CD4-positive, alpha-beta T cell (primary cell): ENCODE measurements at regions not wholly inside any gene's neighbourhood (a gene's known extent, or its start where the extent isn't known, plus 50 kb on each side); places are given as distances from the start of the nearest gene placed in this dataset.

ENCODE experiments used
- ATAC-seq: fragments of 200-7000 bp; cut with Tn5 transposase; one replicate; pipeline ENCODE4 v1.10.0; 2022; ENCODE audit warnings: mild to moderate bottlenecking; ENCODE audit not compliant: poor library complexity
- CTCF ChIA-PET: fragments of 350-600 bp; sonication (Branson Sonifier 250); formaldehyde crosslinking; loops from one replicate; lab custom pipeline; 2021; ENCODE audit warnings: antibody characterized with exemption, inconsistent platforms; lab: Charles Lee
- POLR2A ChIA-PET: fragments of 350-600 bp; sonication (Branson Sonifier 250); formaldehyde crosslinking; loops from one replicate; lab custom pipeline; 2021; ENCODE audit warnings: antibody characterized with exemption, inconsistent platforms; lab: Charles Lee
- DNase-seq, 14 experiments: peaks; one replicate each; pipeline ENCODE4 v3.0.0-alpha.2; 2013 to 2020; ENCODE audit warnings: mixed read lengths in 2 of 14
- H3K27ac ChIP-seq, 2 donors: one replicate each; pipeline versions ENCODE4 v1.5.1 to v1.7.0; 2013; ENCODE audit warnings: low read length in 2 of 2, low read depth in 1 of 2, mild to moderate bottlenecking in 1 of 2
- H3K27me3 ChIP-seq, 2 experiments: 1 replicate in 1 of 2; 2 replicates in 1 of 2; pipeline versions ENCODE4 v1.6.1 to v1.7.0; 2013; ENCODE audit warnings: low read length in 2 of 2, control low read depth in 1 of 2, mild to moderate bottlenecking in 1 of 2, moderate library complexity in 1 of 2; ENCODE audit not compliant: insufficient read depth in 2 of 2, control insufficient read depth in 1 of 2
- H3K36me3 ChIP-seq: one replicate; pipeline ENCODE4 v1.6.1; 2013; ENCODE audit warnings: low read length, control low read depth; ENCODE audit not compliant: insufficient read depth
- H3K4me1 ChIP-seq: one replicate; pipeline ENCODE4 v1.6.1; 2013; ENCODE audit warnings: low read length, control low read depth; ENCODE audit not compliant: insufficient read depth
- H3K4me3 ChIP-seq: one replicate; pipeline ENCODE4 v1.5.1; 2013; ENCODE audit warnings: mild to moderate bottlenecking, low read length, moderate library complexity
- H3K9me3 ChIP-seq, 2 experiments: 1 replicate in 1 of 2; 2 replicates in 1 of 2; pipeline versions ENCODE4 v1.6.1 to v1.7.0; 2013; ENCODE audit warnings: low read length in 2 of 2, mild to moderate bottlenecking in 2 of 2, control low read depth in 1 of 2, moderate library complexity in 1 of 2; ENCODE audit not compliant: control insufficient read depth in 1 of 2, insufficient read depth in 1 of 2
- H3K27ac Mint-ChIP-seq: one replicate; pipeline ENCODE4 v1.8.0; 2020; ENCODE audit warnings: mixed read lengths
- H3K27me3 Mint-ChIP-seq: one replicate; pipeline ENCODE4 v1.8.0; 2021; ENCODE audit warnings: mixed read lengths
- H3K36me3 Mint-ChIP-seq: one replicate; pipeline ENCODE4 v1.8.0; 2021; ENCODE audit warnings: low read depth, mixed read lengths
- H3K4me1 Mint-ChIP-seq: one replicate; pipeline ENCODE4 v1.8.0; 2021; ENCODE audit warnings: low read depth, mixed read lengths
- H3K4me3 Mint-ChIP-seq: one replicate; pipeline ENCODE4 v1.8.0; 2020; ENCODE audit warnings: mild to moderate bottlenecking, mixed read lengths
- H3K9me3 Mint-ChIP-seq: one replicate; pipeline ENCODE4 v1.8.0; 2020; ENCODE audit warnings: mixed read lengths
- intact Hi-C, 2 experiments: fragments of 100-400 bp; cut with DNase I in 1 of 2; cut with micrococcal nuclease in 1 of 2; formaldehyde crosslinking; loops; one replicate each; pipeline versions ENCODE4 v1.15.1 to v1.9.0; 2023 to 2025; cut with DNase I, micrococcal nuclease
- TF ChIP-seq, protein P1 (sequence below): fragments of 200-600 bp; IDR thresholded peaks from one replicate; pipeline ENCODE4 v1.8.0; 2022; ENCODE audit warnings: antibody characterized with exemption, mild to moderate bottlenecking

DNA sequence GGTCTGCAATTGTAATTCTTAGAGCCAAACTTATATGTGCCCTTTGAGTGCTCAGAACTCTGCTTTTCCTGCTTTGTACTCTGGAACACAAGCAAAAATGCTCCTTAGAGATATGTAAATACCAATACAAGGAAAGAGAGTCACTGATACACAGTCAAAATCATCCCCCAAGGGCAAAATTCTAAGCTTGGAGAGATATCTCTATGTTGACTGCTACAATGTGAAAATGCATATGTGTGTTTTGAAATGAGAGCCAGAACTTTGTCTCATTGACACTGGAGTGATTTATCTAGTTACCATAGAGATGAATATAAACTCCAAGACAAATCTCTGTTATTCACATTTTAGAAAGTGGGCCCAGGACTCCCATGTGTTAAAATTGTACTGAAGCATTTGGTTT lies 494.8 kb upstream of the SLITRK1 start:
- Mint-ChIP-seq H3K27me3 (no peaks in the 10 kb centered on the region), H3K9me3 (peaks cover 4% of the 10 kb centered on the region), H3K36me3 (no peaks in the 10 kb centered on the region), H3K4me3 (no peak overlapping the region), H3K4me1 (no peaks in the 10 kb centered on the region), H3K27ac (no peak overlapping the region)
- Histone ChIP-seq H3K27me3 (no peaks in the 10 kb centered on the region), H3K4me1 (no peaks in the 10 kb centered on the region), H3K36me3 (no peaks in the 10 kb centered on the region), H3K27ac (no peak overlapping the region), H3K4me3 (no peak overlapping the region), H3K9me3 (no peaks in the 10 kb centered on the region)
- POLR2A ChIA-PET = no interaction called here
- ATAC-seq (no peak), DNase-seq (no peak)
- CTCF ChIA-PET = no interaction called here
- TF ChIP-seq, protein P1, sequence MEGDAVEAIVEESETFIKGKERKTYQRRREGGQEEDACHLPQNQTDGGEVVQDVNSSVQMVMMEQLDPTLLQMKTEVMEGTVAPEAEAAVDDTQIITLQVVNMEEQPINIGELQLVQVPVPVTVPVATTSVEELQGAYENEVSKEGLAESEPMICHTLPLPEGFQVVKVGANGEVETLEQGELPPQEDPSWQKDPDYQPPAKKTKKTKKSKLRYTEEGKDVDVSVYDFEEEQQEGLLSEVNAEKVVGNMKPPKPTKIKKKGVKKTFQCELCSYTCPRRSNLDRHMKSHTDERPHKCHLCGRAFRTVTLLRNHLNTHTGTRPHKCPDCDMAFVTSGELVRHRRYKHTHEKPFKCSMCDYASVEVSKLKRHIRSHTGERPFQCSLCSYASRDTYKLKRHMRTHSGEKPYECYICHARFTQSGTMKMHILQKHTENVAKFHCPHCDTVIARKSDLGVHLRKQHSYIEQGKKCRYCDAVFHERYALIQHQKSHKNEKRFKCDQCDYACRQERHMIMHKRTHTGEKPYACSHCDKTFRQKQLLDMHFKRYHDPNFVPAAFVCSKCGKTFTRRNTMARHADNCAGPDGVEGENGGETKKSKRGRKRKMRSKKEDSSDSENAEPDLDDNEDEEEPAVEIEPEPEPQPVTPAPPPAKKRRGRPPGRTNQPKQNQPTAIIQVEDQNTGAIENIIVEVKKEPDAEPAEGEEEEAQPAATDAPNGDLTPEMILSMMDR = no peak
- intact Hi-C loops = no loop called here

DNA sequence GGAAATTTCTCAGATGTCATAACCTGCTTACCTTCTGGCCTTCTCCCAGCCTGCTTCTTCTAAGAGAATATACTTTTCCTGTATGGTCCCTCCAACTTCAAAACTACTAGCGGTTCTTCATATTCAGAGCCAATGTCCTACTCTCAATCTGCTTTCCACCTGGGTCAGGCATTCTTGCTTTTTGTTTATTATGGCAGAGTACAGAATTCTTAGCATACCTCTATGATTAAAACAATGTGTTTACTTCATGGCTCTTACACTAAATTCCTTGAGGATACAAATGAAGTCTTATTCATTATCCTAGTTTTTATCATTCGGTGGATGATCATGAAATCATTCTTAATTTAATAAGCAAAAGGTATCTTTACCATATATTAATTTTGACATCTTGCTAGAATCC lies 484.2 kb upstream of the SLITRK1 start:
- H3K9me3 Mint-ChIP-seq = no peaks in the 10 kb centered on the region
- intact Hi-C loops = no loop called here
- ATAC-seq (no peak), DNase-seq (no peak)
- Histone ChIP-seq H3K4me1 (no peaks in the 10 kb centered on the region), H3K36me3 (no peaks in the 10 kb centered on the region), H3K27me3 (no peaks in the 10 kb centered on the region), H3K4me3 (no peak overlapping the region), H3K9me3 (peaks cover 0 to 4% of the 10 kb centered on the region in 2 experiments), H3K27ac (no peak overlapping the region)
- no peak overlapping the region for H3K27ac Mint-ChIP-seq
- H3K36me3 Mint-ChIP-seq = no peaks in the 10 kb centered on the region
- ChIA-PET POLR2A (no interaction called here), CTCF (no interaction called here)
- TF ChIP-seq, protein P1 = no peak
- H3K27me3 Mint-ChIP-seq = no peaks in the 10 kb centered on the region
- no peak overlapping the region for H3K4me3 Mint-ChIP-seq
- no peaks in the 10 kb centered on the region for H3K4me1 Mint-ChIP-seq

DNA sequence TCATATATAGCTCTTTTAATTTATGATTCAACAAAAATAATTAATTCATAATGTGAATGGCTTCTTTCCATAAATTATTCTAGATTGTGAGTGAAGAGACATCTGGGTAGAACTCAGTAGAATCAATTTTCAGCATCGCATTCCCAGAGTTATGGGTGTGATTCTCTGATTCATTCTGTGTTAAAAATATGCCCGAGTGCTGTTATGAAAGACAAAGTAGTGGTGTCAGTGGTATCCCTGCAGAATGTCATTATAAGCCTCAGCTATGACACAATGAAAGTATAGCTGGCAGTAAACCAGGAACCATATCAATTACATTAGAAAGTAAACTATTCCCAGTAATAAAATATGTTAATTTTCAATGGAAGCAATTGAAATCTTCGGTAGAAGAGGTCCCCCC lies 480.5 kb upstream of the SLITRK1 start:
- Mint-ChIP-seq H3K27me3 (no peaks in the 10 kb centered on the region), H3K4me1 (no peaks in the 10 kb centered on the region), H3K4me3 (no peak overlapping the region), H3K27ac (no peak overlapping the region), H3K9me3 (no peaks in the 10 kb centered on the region), H3K36me3 (no peaks in the 10 kb centered on the region)
- ChIA-PET CTCF (no interaction called here), POLR2A (no interaction called here)
- Histone ChIP-seq H3K27ac (no peak overlapping the region), H3K36me3 (no peaks in the 10 kb centered on the region), H3K9me3 (no peaks in the 10 kb centered on the region), H3K4me1 (no peaks in the 10 kb centered on the region), H3K4me3 (no peak overlapping the region), H3K27me3 (no peaks in the 10 kb centered on the region)
- TF ChIP-seq, protein P1 = no peak
- ATAC-seq (no peak), DNase-seq (no peak)
- intact Hi-C loops = no loop called here
